HL-60 (cell line): ENCODE measurements at regions not wholly inside any gene's neighbourhood (a gene's known extent, or its start where the extent isn't known, plus 50 kb on each side); places are given as distances from the start of the nearest gene placed in this dataset.

Source experiments
- CTCF ChIP-seq: IDR thresholded peaks from one replicate; pipeline ENCODE4 v1.5.1; 2011; ENCODE audit warnings: low read length, control low read depth, inconsistent platforms; ENCODE audit not compliant: insufficient read depth
- GABPA ChIP-seq: IDR thresholded peaks from 2 replicates; pipeline ENCODE4 v1.6.1; 2012; ENCODE audit warnings: low read depth
- POLR2AphosphoS5 ChIP-seq: IDR thresholded peaks from 2 replicates; pipeline ENCODE4 v1.6.1; 2012; ENCODE audit warnings: low read depth
- REST ChIP-seq: IDR thresholded peaks from 2 replicates; pipeline ENCODE4 v1.6.1; 2012; ENCODE audit warnings: low read depth; ENCODE audit not compliant: insufficient replicate concordance
- SPI1 ChIP-seq: IDR thresholded peaks from 2 replicates; pipeline ENCODE4 v1.6.1; 2012; ENCODE audit warnings: low read depth, mild to moderate bottlenecking, borderline replicate concordance

- TF ChIP-seq CTCF (no peak), REST (no peak), POLR2AphosphoS5 (no peak), SPI1 (no peak), GABPA (no peak)
Observed at GRCh38 chr2:217351378-217351777, 491.5 kb upstream of the TNP1 start.
